Fibroblast of gingiva (primary cell): ENCODE measurements at regions not wholly inside any gene's neighbourhood (a gene's known extent, or its start where the extent isn't known, plus 50 kb on each side); places are given as distances from the start of the nearest gene placed in this dataset.

Experiments
- DNase-seq: peaks from one replicate; pipeline ENCODE4 v3.0.0-alpha.2; 2011; ENCODE audit warnings: low read depth

DNA sequence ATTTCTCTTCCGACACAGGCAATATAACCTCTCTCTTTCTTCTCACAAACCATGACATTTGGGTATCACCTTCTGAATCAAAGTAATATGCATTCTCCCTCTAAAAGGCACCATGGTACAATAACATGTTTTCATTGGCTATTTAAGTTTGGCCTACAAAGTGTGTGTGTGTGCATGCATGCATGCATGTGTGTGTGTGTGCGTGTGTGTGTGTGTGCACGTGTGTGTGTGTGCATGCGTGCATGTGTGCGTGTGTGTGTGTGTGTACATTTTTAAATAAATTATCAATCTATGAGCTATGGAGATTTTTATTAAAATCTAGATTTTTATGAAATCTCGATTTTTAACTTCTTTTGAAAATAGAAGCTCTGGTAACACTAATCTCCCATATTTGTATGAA is 745.3 kb upstream of the ZEB2 start:
- no peak for DNase-seq

DNA sequence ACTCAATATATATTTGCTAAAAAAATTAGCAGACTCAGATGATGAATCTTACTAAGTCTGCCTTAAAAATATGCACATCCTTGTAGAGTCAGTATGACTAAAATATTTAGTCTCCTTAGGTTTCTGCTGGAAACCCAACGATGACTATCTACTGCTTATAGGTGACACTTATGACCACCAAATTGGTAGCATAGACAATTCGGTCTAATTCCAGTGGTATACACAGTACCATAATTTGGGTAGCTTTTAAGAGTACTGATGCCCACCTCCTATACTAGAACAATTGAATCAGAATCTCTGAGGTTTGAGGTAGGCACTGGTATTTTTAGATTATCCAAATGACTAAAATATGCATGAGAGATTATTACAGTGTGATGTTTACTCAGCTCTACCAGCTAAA is 740.8 kb upstream of the ZEB2 start:
- DNase-seq = no peak

DNA sequence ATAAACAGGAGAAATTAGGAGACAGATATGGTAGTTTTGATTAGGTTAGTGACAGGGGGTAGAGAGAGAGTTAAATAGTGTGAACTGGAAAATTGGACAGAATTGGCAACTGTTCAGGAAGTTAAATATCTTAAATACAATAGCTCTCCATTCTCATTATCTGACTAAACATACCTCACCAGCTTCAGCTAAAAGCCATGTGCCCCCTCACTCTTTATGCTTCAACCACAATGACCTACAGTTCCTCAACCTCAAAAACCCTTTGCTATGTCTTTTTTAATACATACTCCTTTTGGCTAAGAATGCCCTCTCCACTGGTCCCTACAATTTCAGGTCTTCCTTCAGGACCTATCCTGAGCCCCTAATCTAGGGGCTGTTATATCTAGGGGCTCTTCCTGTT is 740.2 kb upstream of the ZEB2 start:
- DNase-seq = no peak

DNA sequence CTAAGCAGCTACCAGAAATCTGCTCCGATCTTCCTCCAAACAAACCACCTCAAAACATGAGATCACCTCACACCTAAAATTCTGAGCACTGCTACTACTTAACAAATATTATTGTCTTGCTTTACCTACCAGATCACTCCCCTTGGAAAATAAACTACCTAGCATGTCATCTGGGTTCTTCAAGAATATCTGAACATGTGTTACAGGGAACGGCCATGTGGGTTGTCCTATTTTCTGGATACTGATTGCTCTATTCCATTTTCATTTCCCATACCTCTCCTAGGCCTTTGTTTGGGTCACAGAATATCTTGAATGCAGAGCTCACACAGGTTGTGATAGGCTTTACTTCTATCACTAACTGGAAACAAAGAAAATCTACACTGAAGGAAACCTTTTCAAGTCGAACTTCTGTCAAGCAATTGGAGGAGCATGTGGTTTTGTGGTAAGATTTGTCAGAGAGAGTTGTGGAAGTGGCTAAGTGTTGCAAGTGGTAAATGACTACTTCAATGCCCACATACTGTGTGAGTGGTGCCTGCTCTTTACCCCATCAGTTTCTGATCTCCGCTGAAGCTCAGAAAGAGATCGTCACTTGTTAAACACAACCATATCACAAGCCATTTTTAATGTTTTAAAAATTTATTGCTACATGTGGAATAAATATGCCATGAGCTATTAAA is 739.1 kb upstream of the ZEB2 start:
- DNase-seq = no peak

DNA sequence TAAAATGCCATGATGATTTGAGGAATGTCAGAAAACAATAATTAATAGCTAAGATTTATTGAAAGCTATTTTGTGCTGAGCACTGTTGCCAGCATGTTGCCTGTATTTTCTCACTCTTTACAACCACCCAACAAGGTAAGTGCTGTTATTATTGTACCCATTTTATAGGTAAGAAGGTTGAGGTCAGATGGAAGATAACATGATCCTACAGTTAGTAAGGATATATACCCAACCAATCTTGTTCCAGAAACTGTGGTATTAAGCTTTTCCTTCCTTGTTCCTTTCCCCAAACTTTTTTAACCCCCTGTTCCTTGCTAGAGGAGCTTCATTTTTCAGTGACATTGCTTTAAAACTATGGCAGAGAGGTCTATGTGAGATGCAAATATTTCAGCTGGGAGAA is 738.0 kb upstream of the ZEB2 start:
- DNase-seq = no peak

DNA sequence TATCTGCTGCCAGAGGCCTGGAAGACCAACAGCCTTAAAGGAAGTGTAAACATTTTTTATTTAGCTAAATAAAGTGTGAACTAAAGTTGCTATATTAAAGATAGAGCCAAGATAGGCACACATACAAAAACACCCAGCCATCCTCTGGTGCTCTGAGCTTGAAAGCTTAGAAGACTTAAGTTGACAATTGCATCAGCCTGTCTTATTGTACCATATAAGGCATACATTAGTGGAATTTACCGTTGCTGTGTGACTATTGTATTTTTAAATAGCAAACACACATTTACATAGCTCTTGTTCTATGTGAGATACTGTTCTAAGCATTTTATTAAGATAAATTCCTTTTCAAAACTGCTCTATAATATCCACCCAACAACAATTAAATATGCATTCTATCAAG is 736.6 kb upstream of the ZEB2 start:
- DNase-seq = no peak

DNA sequence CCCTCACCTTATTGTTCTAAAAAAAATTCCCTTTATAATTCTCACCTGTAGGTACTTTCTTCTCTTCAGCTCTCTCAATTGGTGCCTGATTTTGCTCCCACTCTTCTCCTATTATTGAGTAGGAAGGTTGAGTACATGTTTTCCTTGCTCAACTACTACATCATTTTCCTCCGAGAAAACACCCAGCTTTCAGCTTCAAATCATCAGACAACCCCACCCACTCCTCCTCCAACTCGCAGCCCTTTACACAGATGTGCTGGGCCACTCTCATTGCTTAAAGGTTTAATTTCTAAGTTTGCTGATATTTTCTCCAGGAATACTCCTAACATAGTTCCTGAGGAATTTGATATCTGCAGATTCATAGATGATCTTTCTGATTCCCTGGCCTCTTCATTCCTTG is 734.4 kb upstream of the ZEB2 start:
- no peak for DNase-seq

DNA sequence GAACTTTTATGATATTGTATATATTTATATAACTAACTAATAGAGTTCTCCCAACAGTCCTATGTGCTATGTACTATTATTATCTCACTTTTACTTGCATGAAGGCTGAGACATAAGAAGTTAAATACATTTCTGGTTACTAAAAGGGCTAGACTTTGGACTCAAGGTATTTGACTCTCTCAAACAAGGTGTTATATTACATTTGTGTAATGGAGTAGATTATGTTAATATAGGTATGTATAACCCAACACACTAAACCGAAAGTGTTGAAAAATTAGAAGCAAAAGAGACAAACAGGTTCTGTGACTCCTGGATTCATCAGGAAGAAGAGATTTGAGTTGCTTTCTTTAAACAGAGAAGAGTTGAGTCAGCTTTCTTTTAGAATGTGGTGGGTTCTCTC is 733.6 kb upstream of the ZEB2 start:
- DNase-seq = no peak

DNA sequence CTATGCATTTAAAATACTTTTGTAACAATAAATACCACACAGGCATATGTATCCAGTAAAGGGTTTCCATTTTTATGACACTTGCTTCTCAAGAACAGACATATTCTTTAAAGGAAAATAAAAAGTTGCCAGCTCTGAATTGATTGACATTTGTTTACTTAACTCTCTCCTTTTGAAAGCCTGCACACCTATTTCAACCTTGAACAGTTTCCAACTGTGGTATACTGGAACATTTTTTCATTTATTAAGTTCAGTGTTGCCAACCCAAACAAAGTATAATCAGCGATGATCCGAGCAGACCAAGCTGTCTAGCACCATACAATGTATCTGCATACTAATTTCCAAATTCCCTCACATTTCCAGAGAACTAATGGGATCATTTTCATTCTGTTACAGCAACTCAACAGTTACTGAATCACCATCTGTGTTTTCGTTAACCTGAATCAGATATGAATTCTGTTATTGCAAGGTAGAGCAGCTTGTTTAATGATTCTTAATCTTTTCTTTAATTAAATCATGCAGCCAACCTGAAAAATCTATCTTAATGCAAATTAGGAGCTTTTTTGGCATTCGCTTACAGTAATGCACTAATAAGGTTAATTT is 725.5 kb upstream of the ZEB2 start:
- DNase-seq = no peak

DNA sequence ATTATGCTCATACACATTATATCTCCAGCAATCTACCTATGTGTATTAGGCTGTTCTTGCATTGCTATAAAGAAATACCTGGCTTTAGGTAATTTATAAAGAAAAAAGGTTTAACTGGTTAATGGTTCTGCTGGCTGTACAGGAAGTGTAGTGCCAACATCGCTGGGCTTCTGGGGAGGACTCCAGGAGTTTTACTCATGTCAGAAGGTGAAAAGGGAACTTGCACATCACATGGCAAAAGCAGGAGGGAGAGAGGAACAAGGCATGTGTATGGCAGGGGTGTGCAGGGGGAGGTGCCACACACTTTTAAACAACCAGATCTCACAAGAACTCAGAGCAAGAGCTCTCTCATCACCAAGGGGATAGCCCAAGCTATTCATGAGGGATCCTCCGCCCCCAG is 715.4 kb upstream of the ZEB2 start:
- DNase-seq = no peak

DNA sequence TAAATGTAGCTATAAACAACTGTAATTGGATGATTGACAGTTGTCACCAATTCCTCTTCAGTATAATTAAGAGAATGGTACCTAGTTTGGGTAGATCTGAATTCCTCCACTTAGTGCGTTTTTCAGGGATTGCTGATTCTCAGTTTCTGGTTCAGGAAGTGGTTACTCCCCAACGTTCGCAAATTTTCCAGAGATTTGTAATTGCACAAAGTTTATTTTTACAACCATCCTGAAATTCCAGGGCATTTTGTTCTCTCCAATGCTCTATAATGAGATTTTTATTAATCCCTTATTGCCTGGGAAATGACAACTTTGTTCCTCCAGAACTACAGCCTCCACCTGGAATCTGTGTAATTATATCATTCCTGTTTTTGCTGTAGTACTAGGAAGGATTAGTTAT is 710.6 kb upstream of the ZEB2 start:
- peak; percentile 15 for DNase-seq

DNA sequence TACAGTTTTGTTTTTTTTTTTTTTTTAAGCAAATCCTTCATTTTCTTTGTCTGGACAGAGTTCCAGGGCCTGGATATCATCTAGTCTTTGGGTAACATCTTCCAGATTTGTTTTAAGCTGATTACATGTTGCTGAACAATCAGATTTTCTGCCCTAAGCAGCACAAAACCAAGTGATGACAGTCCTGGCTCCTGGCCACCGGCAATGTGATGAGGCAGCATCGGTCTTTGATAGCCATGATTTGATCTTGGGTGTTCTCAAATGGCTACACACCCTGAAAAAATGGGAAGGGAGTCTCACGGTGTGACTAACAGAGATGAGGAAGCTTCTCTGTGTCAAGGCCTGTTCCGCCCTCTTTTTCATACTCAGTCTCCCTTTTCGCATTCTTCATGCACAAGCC is 708.6 kb upstream of the ZEB2 start:
- no peak for DNase-seq

DNA sequence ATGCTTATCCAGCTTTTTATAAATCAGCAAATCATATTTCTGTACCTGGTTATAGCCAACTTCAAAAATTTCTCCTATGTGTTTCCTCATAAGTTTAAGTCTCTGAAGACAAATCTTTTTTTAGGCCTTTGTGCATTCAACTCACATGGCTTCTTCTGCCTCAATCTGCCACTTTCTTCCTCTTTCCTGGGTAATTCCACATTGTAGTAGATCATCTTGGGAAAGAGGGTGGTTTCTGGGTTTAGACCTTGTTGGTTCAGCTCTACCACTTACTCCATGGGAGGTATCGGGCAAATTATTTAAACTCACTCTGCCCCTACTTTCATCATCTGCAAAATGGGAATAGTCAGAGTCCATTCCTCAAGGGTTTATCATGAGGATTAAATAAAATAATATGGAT is 707.0 kb upstream of the ZEB2 start:
- DNase-seq = no peak

DNA sequence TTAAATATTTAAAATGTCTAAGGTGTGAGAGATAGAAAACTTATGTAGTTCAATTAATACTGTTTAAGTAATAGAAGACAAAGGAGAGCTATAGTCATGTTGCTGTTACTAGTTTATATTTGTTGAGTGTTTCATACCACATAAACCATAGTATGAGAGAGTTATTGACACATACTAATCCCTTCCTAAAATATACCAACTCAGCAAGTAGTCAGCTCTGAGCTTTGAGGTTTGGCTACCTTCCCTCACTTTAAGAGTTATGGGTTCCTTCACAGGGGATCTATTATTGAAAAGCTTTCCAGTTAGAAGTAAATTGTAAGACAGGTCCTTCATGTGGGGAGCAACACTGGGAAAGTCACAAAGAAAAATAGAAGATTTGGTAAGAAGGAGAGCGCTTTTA is 701.6 kb upstream of the ZEB2 start:
- no peak for DNase-seq

DNA sequence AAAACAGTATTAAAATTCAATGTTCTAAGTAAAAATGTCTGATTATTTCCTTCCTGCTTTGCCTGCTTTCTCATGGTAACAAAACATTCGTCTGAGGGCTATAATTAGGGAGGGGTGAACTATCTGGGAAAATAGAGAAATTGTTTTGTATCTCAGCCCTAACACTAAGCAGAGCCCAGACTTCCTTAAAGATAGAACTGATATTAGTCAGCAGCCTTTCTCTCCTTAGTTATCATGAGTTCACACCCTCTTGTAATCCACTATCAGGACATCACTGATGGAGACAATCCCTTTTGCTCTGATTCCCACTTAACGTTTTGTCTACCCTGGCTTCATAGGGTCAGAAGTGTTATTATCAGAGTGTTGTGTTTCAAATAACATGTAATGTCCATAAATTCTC is 701.1 kb upstream of the ZEB2 start:
- DNase-seq = no peak

DNA sequence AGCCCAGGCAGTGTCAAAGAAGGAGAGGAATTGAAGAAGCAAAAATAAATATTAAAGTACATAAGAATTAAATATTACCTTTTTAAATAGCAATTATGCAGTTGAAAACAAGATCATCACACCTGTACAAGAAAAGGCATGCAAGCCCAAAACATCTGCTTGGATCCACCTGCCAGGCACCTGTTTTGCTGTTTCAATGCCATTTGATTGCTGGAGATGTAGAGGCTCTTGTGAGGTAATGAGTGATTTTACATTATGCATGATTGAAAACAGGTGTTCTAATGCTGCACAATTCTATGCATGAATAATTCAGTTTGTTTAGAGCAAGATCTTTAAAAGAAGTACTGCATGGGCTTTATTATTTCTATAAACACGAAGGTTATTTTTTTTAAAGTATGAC is 700.6 kb upstream of the ZEB2 start:
- no peak for DNase-seq

DNA sequence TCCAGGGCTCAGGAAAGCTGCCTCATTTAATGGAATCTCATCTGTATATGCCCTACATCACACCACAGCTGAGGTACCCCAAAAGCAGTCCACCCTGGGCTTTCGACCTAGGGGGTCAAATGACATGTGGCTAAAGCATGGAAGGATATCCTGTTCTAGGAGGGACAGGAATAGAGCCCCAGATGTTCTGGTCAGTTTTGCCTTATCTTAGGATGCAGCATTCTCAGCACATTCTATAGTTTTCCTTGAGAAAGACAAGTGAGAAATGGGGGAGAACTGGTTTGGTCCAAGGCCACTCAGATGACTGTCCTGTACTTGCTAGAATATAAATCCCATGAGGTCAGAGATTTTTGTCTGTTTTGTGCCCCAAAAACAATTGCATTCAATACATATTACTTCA is 688.0 kb upstream of the ZEB2 start:
- no peak for DNase-seq

DNA sequence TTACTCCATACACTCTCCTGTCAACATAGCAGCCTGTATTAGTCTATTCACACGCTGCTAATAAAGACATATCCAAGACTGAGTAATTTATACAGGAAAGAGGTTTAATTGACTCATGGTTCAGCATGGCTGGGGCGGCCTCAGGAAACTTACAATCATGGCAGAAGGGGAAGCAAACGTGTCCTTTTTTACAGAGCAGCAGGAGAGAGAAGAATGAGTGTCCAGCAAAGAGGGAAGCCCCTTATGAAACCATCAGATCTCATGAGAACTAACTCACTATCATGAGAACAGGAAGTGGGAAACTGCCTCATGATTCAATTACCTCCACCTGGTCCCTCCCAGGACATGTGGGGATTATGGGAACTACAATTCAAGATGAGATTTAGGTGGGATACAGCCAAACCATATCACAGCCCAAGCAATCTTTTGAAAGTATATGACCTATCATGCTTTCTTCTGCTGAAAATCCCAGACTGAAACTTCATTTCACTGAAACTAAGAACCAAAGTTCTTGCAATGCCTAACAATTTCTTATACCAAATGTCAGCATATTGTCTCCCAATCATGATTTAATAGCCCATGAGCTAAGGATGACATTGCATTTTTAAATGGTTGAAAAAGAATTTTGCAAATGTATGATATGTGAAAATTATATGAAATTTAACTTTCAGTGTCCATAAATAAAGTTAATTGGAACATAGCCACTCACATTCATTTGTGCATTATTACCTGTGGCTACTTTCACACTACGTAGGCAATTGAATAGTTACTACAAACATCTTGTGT is 686.8 kb upstream of the ZEB2 start:
- DNase-seq = no peak

DNA sequence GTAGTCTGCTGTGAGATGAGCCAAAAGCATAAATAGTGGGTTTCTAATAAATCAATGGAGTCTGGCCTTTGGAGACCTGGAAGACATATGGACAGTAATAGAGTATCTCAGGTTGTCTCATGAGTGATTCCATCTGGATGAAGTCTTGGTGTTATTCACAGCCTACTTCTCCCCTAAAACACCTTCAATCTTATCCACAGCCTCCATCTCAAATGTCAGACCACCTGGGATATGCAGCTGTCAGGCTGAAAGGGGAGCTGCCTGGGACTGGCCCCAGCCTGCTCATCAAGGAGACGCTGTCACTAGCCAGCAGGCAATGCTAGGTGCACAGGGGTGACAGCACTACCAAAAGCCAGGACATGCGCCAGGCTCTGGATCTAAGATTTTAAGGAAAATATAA is 684.0 kb upstream of the ZEB2 start:
- no peak for DNase-seq

DNA sequence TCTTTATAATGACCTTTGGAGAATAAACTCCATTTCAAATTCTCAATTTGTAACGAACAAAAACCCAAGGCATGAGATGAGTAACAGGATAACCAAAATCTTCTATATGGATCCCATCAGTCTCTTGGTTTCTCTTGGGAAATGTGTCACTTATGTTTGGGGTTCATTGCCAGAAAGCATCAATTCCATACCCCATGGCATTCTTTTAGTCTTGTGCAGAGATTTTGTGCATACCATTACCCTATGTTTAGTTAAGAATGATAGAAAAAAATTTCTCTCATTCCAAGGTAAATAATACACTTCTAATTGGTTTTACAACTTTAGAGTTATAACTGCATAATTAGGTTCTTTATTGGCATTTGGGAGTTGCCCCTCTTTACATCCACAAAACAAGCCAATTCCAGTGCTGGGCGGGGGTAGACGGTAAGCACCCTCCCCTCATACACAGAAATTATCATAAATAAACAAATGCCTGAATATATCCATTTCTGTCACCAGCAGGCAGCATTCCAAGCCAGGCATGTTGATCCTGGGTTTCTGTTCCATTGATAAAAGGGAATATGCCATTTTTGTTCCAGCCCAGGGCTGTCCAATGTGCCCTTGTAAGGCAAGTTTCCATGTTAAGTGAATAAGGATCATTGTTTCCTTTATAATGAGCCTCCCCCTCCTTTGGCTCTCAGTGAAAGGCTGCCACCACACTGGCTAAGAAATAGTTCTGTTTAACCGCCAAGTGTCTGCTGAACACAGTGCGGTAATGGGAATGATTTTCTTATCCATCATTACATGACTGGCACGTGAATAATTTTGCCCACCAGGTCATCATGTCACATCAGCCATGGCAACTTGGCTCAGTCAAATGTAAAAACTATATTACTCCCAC is 680.1 kb upstream of the ZEB2 start:
- no peak for DNase-seq

DNA sequence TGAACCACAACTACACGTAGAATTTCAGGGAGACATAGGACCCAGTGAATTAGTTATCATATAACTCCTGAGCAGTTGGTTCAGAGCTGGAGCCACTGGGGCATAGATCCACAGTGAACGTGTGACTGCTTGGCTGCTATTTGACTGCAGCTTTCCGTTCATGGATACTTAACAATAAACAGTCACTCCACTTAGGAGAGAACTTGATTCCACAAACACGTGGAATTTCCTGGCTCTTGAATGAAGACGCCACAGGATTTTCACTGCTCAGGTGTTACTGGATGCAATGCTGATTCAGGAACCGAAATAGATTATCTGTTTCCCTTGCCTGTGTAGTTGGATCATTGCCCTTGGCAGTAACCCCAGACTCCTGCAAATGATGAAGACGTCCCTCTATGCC is 679.1 kb upstream of the ZEB2 start:
- DNase-seq = no peak

DNA sequence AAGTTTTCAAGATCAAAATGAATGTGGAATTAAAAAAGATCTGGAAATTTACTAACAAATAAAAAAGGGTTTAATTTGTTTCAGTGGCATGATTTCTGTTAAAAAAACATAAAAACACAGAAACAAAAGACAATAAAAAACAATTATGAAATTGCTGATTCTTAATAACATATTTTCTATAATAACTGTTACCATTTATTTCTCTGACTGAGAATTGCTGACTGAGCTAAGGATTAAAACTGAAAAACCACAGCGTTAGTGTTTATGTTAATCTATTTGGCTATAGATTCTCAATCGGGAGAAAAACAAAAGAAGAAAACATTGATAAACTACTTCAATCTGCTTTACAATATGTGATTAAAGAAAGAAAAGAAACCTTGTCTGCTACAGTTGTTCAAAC is 678.6 kb upstream of the ZEB2 start:
- DNase-seq = no peak

DNA sequence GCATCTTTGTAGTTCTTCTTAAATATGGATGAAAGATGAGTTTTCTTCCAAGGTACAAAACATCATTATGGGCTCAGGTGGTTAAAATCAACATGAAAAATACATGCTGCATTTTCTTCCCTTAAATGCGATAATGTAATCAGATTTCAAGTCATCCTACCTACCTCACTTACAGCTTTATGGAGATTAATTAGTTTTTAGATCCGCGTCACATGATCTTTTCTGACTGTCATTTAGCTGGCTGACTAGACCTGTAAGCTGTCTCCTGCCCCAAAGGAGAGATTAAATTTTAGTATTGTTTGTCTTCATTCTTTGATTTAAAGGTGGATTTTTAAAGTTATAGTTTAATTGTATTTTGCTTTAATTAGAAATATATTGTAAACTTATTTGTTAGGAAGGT is 678.0 kb upstream of the ZEB2 start:
- no peak for DNase-seq
